C4-2B (cell line): ENCODE measurements at regions not wholly inside any gene's neighbourhood (a gene's known extent, or its start where the extent isn't known, plus 50 kb on each side); places are given as distances from the start of the nearest gene placed in this dataset.

Experiments used
- ZFX ChIP-seq: fragments of 450-650 bp; IDR thresholded peaks from 2 replicates; pipeline ENCODE4 v1.6.1; 2017
- TF ChIP-seq, protein P1 (sequence below): fragments of 450-650 bp; conservative IDR thresholded peaks from 2 replicates; pipeline ENCODE4 v1.5.1; 2017; ENCODE audit warnings: mild to moderate bottlenecking

DNA sequence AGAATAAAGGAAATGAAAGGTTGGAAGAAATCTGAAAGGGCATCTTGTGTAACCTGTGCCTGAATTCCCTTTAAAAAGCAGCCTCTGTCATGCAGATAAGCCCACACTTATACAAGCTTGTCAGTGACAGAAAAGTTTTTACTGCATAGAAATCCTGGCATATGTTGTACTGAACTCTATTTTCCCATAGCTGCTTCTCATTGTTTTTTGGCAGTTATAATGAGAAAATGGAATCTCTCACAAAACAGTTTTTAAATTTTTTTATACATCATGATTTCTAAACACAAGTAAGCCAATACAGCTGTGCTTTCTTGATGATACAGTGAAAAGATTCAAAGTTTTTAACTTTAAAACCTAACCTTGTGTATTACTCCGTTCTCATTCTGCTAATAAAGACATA lies 511.4 kb upstream of the ARX start:
- TF ChIP-seq, protein P1, sequence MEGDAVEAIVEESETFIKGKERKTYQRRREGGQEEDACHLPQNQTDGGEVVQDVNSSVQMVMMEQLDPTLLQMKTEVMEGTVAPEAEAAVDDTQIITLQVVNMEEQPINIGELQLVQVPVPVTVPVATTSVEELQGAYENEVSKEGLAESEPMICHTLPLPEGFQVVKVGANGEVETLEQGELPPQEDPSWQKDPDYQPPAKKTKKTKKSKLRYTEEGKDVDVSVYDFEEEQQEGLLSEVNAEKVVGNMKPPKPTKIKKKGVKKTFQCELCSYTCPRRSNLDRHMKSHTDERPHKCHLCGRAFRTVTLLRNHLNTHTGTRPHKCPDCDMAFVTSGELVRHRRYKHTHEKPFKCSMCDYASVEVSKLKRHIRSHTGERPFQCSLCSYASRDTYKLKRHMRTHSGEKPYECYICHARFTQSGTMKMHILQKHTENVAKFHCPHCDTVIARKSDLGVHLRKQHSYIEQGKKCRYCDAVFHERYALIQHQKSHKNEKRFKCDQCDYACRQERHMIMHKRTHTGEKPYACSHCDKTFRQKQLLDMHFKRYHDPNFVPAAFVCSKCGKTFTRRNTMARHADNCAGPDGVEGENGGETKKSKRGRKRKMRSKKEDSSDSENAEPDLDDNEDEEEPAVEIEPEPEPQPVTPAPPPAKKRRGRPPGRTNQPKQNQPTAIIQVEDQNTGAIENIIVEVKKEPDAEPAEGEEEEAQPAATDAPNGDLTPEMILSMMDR, result no peak
- no peak for TF ChIP-seq ZFX
